ENCODE measurements at regions not wholly inside any gene's neighbourhood (a gene's known extent, or its start where the extent isn't known, plus 50 kb on each side); places are given as distances from the start of the nearest gene placed in this dataset.

DNA sequence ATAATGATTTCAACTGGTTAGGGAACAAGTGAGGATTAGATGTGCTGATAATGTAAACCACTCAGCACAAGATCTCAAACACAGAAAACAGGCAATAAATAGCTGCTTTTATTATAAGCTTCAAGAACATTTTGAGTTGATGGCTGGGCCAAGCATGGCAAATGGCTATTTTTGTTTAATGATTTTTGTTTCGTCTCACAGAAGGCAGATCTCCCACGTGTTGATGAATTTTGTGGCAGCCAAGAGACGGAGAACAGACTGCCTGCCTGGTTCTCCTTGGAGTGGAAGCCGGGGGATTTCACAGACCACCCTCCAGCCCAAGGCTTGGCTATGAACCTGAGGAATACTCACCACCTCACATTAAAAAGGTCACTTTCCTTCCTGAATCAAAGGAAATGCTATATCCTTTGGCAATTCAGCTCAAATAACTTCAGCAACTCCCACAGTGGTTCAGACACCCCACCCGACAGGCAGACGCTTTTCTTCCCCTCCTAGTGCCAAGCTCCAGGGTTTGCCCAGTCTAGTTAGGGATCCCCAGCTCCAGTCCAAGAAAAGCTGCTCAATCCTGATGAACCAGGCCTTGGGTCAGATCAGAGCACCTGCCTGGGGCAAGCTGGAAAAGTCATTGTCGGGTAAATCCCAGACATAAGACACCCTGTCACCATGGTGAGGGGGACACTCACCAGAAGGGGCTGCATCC lies 593.5 kb downstream of the TOX3 start:
- intact Hi-C loops (cut with DNase I; ENCODE audit: low total_unique reads) = no loop called here
- peaks cover 0 to 6% (median 0%) of the 10 kb centered on the region in 7 donors for H3K27me3 ChIP-seq (replicated peaks in 1 of 7)
- H3K4me3 ChIP-seq = no peak overlapping the region
- 52 to 66% (median 62%) methylated on average over 6 to 7 of the region's 7 CpGs for WGBS, 5 donors
- no peak overlapping the region for H3K27ac ChIP-seq
- H3K4me1 ChIP-seq = no peaks in the 10 kb centered on the region
- no peaks in the 10 kb centered on the region for H3K36me3 ChIP-seq
- TF ChIP-seq POLR2A (IDR thresholded peaks at IDR 0.05) (no peak), POLR2AphosphoS5 (IDR thresholded peaks at IDR 0.05) (no peak)
- TF ChIP-seq, protein P1, sequence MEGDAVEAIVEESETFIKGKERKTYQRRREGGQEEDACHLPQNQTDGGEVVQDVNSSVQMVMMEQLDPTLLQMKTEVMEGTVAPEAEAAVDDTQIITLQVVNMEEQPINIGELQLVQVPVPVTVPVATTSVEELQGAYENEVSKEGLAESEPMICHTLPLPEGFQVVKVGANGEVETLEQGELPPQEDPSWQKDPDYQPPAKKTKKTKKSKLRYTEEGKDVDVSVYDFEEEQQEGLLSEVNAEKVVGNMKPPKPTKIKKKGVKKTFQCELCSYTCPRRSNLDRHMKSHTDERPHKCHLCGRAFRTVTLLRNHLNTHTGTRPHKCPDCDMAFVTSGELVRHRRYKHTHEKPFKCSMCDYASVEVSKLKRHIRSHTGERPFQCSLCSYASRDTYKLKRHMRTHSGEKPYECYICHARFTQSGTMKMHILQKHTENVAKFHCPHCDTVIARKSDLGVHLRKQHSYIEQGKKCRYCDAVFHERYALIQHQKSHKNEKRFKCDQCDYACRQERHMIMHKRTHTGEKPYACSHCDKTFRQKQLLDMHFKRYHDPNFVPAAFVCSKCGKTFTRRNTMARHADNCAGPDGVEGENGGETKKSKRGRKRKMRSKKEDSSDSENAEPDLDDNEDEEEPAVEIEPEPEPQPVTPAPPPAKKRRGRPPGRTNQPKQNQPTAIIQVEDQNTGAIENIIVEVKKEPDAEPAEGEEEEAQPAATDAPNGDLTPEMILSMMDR (IDR thresholded peaks at IDR 0.05 in 8 of 11, conservative IDR thresholded peaks at IDR 0.05 in 3 of 11) = no peak
- no peaks in the 10 kb centered on the region for H3K9me3 ChIP-seq
- no peak for DNase-seq

DNA sequence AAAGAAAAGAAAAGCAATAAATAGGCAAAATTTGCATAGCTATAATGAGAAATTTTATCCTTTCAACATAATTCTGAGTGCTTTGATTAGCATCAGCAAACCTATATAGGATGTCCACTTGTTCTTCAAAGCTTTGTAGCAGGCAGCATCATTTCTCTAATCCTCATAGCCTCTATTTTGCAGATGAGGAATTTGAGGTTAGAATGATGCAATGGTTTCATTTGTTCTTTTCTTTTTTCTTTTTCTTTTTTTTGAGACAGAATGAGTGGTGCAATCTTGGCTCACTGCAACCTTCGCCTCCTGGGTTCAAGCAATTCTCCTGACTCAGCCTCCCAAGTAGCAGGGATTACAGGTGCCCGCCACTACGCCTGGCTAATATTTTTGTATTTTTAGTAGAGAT lies 594.4 kb downstream of the TOX3 start:
- WGBS, 5 donors = 78 to 97% (median 91%) methylated on average over 3 of the region's 3 CpGs
- TF ChIP-seq, protein P1 (IDR thresholded peaks at IDR 0.05 in 8 of 11, conservative IDR thresholded peaks at IDR 0.05 in 3 of 11) = no peak
- no peak for TF ChIP-seq POLR2A (IDR thresholded peaks at IDR 0.05)
- TF ChIP-seq POLR2AphosphoS5 (IDR thresholded peaks at IDR 0.05) = no peak
- H3K9me3 ChIP-seq = no peaks in the 10 kb centered on the region
- H3K27me3 ChIP-seq (replicated peaks in 1 of 7) = peaks cover 0 to 6% (median 0%) of the 10 kb centered on the region in 7 donors
- no peak overlapping the region for H3K4me3 ChIP-seq
- no peaks in the 10 kb centered on the region for H3K4me1 ChIP-seq
- intact Hi-C loops (cut with DNase I; ENCODE audit: low total_unique reads) = no loop called here
- no peaks in the 10 kb centered on the region for H3K36me3 ChIP-seq
- DNase-seq = no peak
- H3K27ac ChIP-seq = no peak overlapping the region

DNA sequence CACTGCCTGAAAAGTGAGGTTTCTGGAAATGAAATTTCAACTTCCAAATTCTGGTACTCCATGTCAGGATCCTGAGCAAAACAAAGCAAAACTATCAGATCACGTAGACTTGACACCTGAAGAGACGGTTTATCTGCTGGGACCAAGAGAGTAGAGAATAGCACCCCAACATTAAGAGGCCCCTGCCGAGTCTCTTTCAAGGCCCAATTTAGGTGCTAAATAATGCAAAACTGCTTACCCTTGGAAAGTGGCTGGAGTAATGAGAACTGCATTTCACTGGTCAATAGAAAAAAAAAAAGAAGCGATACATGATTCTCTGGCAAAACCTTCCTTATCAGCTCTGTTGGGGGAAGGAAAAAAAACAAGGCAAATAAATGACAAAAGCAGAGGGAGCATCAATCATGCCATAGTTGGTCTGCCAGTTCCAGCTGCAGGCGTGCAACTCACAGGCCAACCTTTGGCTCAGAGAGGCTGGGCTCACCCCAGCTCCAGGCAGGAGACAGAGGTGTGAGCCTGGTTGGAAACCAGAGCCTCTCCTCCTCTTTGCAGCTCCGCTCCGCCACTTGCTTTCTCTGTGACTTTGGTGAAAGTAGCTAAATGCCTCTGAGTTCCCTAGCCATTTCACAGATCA lies 595.2 kb downstream of the TOX3 start:
- WGBS, 5 donors = 42 to 57% (median 51%) methylated on average over 7 of the region's 7 CpGs

More for the DNA sequence above, 595.2 kb downstream of the TOX3 start:
- intact Hi-C loops (cut with DNase I; ENCODE audit: low total_unique reads) = no loop called here
- Histone ChIP-seq H3K4me3 (no peak overlapping the region), H3K27ac (no peak overlapping the region), H3K27me3 (replicated peaks in 1 of 7) (peaks cover 0 to 6% (median 0%) of the 10 kb centered on the region in 7 donors), H3K9me3 (no peaks in the 10 kb centered on the region), H3K36me3 (no peaks in the 10 kb centered on the region), H3K4me1 (no peaks in the 10 kb centered on the region)
- no peak for DNase-seq
- no peak for TF ChIP-seq POLR2AphosphoS5 (IDR thresholded peaks at IDR 0.05)
- TF ChIP-seq, protein P1 (IDR thresholded peaks at IDR 0.05 in 8 of 11, conservative IDR thresholded peaks at IDR 0.05 in 3 of 11) = no peak
- no peak for TF ChIP-seq POLR2A (IDR thresholded peaks at IDR 0.05)
